Retina (tissue), 1 donor: ENCODE measurements at regions not wholly inside any gene's neighbourhood (a gene's known extent, or its start where the extent isn't known, plus 50 kb on each side); places are given as distances from the start of the nearest gene placed in this dataset.
"Not testable (repeated sequence)": the region's sequence is repeated elsewhere in the genome, so short reads cannot be mapped to it uniquely, and the experiment has no call there.

Source experiments
- DNase-seq: peaks from one replicate; pipeline ENCODE4 v3.0.0-alpha.2; 2016

- no peak for DNase-seq
These were observed 159.1 kb downstream of the HS3ST3B1 start for GRCh38 chr17:14459955-14460354.

DNA sequence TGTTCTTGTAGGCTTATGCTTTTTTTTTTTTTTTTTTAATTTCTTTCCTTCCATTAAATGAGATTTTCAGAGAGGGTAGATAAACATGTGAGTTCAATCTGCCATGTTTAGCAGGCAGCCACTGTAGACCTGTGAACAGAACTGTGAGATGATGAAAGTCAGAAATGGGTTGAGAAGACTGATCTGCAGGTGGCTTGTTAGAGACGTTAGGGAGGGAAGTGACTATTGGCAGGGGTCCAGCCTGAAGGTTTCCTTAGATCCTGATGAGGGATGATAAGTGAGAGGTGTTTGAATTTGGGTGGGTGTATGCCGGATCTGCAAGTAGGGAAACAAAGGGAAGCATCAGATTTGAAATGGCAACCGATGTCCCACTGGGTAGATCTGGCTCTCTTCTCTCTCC, 157.8 kb downstream of the HS3ST3B1 start:
- no peak for DNase-seq

DNA sequence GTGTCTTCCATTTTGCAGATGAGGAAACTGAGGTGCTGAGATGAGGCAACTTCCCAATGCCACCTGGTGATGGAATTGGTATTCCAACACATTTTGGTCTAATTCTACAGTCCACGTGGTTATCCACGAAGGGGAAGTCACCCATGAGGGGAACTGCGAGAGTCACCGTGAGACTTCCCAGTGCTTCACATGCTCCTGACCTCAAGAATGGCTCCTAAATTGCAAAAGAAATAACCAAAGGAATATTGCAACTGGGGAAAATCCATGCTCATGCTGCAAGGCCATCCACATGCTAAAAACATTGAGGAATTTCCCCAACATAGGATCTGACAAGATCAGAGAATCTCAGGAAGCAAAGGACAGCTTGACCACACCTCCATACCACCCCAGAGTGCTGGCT, 153.9 kb downstream of the HS3ST3B1 start:
- no peak for DNase-seq

GRCh38 chr17:14452856-14453255, 152.0 kb downstream of the HS3ST3B1 start:
- no peak for DNase-seq

DNA sequence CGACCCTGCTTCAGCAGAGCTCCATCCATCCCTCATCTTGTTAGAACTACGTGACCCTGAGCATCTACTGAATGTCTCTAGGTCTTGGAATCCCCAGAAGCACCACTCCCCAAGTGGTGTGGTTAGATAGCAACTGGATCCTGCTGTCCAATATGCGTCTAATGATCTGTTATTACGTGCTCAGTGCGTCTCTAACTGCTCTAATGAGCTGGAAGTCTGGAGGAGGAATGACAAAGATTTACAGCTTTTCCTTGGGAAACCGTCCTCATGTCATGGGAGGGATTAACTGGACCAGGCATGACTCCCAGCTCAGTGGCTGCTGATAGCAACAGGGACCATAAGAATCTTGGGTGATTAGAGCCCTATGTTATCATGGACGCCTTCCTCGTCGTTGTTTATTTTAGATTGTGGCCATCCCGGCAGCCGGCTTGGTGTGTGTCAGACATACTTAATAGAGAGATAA, 150.9 kb downstream of the HS3ST3B1 start:
- DNase-seq: no peak

GRCh38 chr17:14448818-14449217, 147.9 kb downstream of the HS3ST3B1 start:
- DNase-seq: no peak

GRCh38 chr17:14446825-14447224, 145.9 kb downstream of the HS3ST3B1 start:
- DNase-seq: no peak

DNA sequence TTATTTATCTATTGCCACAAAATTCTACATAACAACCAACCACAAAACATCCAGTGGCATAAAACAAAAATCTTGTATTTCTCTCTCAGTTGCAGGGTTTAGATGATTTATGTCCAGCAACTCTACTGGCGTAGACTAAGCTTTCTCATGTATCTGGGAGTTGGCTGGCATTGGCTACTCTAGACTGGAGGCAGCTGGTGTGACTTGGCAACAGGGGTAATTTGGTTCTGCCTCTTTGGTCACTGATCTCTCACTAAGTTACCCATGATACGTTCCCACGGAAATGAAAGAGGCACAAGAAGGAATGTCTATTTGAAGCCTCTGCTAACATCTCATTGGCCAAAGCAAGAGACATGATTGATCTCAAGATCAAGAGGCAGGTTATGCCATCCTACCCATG, 144.0 kb downstream of the HS3ST3B1 start:
- no peak for DNase-seq

DNA sequence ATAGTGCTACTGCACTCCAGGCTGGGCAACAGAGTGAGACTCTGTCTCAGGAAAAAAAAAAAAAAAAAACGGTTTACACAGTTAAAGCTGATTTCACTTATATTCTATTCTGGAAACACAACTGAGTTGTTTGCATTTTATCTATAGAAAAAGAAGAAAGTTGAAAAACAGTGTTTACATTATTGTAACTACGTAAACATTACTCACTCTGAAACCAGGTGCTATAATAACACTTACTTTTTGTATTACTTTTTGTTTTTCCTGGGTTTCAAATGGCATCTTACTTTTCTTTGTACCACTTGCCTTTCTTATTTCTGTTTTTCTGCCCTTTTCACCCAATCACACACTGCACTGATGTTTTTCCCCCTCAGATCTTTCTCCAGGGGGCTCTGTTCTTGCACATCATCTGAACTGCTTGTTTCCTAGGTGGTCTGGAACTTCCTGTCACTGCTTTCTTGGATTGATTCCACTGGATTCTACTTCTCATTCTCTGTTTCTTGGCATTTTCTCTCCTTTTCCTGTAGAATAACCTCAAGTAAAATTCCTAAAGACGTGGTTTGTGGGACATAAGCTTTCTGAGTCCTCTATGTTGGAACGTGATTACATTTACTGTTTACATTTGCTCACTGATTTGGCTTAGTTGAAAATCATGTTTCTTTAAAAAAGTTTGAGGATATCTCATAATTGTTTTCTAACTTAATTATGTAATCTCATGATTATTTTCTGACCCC, 142.1 kb downstream of the HS3ST3B1 start:
- DNase-seq: no peak

DNA sequence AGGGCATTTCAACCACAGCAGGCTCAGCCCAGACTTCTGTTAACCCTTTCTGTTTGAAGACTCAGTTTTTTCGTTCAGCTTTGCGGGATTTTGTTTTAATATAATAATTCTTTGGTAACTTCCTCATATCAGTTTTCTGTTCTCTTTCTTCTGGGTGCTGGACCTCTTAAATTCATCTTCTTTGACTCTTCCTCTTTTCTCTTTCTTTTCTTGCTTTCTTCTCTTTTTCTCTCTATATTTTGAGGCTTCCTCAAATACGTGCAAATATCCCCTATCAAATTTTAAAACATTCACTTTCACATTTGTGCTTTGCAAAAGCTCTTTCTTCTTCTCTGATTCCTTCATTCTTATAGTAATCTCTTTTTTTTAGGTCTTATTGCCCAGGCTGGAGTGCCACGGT, 136.3 kb downstream of the HS3ST3B1 start:
- no peak for DNase-seq

DNA sequence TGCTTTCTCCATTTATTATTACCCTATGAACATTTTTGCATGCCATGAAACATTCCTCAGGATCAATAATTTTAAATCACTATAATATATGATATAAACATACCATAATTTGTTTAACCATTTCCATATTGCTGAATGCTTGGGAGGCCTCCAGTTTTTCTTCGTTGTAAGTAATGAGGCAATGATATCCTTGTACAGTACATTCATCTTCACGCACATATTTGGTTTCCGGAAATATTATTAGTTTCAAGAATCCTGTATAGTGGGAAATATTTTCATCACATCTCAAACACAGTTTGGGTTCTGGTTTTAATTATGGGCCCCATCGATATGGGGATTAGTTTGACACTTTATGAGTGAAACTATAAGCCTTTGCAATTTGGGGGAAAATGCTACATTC, 135.4 kb downstream of the HS3ST3B1 start:
- DNase-seq: no peak

GRCh38 chr17:14434506-14434905, 133.6 kb downstream of the HS3ST3B1 start:
- no peak for DNase-seq

- no peak for DNase-seq
These were observed 131.2 kb downstream of the HS3ST3B1 start for GRCh38 chr17:14432079-14432478.

- no peak for DNase-seq
These were observed 128.2 kb downstream of the HS3ST3B1 start for GRCh38 chr17:14429084-14429483.

DNA sequence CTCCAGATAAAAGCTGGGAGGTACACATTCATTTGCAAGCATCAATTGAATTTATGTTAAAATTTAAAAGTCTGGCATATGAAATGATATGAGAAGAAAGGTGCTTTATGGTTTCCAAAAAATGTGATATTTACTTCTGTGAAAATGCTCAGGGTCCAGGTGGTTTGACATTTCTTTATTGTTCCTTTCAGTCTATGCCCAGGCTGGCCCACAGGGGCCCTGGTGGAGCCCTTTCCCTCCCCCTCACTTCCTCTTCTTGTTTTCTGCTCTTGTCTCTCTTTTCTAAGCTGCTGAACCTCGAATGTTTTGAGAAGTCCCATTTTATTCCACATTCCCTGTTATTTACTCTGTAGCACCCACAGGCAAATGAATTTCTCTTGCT, 127.8 kb downstream of the HS3ST3B1 start:
- DNase-seq: no peak

- no peak for DNase-seq
These were observed 127.2 kb downstream of the HS3ST3B1 start for GRCh38 chr17:14427900-14428647.

GRCh38 chr17:14423156-14423555, 122.3 kb downstream of the HS3ST3B1 start:
- DNase-seq: not testable (repeated sequence)

DNA sequence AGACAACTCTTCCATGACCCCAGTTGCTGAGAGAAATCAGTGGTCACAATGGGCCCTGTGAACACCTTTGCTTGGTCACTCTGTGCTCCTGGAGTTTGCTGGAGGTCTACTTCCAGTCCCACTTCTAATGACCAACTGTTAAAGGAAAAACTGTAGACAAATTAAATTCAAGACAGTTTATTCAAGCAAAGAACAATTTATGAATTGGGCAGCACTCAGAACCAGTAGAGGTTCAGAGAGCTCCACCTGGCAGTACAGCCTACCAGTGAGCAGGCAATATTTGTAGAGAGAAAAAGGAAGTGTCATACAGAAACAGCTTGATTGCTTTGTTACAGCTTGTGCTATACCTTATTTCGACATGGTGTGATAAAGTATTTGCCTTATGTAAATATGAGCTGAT, 116.5 kb downstream of the HS3ST3B1 start:
- DNase-seq: no peak

DNA sequence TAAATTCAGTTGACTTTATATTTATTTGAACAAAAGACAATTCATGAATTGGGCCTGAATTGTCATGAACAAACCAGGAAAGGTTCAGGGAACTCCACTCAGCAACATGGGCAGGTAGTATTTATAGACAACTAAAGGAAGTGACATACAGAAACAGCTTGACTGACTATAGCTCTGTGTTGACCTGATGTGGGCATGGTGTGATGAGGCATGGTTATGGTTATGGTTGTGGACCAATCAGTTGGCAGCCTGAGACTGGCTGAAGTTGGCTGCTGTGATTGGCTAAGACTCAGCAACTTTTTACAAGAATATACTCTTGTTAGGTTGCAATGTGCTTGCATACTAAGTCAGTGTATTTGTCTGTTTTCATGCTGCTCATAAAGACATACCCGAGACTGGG, 108.4 kb downstream of the HS3ST3B1 start:
- DNase-seq: no peak

DNA sequence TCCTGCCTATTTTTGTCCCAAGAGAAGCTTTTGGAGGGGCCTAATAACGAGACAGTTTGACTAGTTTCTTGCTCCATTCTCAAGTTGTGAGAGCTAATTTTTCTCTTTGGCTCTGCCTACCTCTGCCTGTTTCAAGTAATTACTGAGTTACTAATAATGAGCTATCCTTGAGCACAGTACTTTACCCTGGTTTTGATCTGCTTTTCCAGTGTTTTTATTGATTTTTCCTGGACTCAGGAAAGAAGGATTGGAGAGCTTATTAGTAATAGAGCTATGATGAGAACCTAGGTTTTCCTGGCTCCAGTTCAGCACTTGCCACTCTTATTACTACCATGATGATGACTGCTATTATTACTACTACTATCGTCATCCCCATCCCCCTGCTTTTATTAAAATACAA, 106.7 kb downstream of the HS3ST3B1 start:
- DNase-seq: no peak

DNA sequence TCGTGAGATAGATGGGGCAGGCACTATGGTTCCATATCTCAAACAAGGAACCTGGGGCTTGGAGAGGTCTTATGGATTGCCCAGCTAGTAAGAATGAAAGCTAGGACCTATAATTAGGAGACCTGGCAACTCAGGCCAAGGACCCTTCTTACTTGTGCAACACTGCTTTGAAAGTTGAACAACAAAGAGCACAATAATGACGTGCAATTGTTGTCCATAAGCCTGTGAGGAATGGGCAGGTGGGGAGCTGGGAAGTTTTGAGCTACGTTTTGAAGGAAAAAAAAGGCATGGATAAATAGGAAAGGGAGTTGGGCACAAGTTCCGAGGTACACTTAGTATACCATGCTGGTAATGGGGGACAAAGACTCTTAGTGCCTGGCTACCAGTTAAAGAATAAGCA, 104.3 kb downstream of the HS3ST3B1 start:
- DNase-seq: no peak
